ENCODE measurements at regions not wholly inside any gene's neighbourhood (a gene's known extent, or its start where the extent isn't known, plus 50 kb on each side); places are given as distances from the start of the nearest gene placed in this dataset.

DNA sequence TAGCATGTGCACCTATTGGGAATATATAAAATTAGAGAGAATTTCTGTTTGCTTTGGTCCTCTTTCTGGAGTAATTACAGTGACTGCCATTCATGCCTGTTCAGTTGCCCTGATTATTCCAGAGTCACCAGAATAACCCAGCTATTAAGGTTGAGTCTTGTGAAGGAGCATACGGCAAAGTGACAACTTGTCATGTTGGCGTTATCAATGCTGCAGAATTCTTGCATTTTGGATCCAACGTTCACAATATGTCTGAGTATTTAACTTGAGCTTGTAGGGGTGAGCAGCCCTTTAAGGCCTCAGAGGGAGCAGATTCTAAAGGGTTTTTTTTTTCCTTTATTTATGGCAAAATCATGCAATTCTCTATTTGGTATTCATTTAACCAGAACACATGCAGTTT is 419.4 kb upstream of the MGMT start:
- TF ChIP-seq, protein P1, sequence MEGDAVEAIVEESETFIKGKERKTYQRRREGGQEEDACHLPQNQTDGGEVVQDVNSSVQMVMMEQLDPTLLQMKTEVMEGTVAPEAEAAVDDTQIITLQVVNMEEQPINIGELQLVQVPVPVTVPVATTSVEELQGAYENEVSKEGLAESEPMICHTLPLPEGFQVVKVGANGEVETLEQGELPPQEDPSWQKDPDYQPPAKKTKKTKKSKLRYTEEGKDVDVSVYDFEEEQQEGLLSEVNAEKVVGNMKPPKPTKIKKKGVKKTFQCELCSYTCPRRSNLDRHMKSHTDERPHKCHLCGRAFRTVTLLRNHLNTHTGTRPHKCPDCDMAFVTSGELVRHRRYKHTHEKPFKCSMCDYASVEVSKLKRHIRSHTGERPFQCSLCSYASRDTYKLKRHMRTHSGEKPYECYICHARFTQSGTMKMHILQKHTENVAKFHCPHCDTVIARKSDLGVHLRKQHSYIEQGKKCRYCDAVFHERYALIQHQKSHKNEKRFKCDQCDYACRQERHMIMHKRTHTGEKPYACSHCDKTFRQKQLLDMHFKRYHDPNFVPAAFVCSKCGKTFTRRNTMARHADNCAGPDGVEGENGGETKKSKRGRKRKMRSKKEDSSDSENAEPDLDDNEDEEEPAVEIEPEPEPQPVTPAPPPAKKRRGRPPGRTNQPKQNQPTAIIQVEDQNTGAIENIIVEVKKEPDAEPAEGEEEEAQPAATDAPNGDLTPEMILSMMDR (IDR thresholded peaks at IDR 0.05; ENCODE audit: low read depth, low read length): no peak
- DNase-seq (ENCODE audit: low read depth, low spot score): no peak
- ChIA-PET CTCF (no interaction called here), POLR2A (no interaction called here)
- Histone ChIP-seq H3K27me3 (ENCODE audit: control insufficient read depth, insufficient read depth, low read length) (no peaks in the 10 kb centered on the region), H3K27ac (ENCODE audit: low read depth, low read length) (no peak overlapping the region), H3K9me3 (ENCODE audit: control insufficient read depth, insufficient read depth, low read length) (peaks cover 61% of the 10 kb centered on the region), H3K4me3 (ENCODE audit: low read depth, low read length) (no peak overlapping the region)

DNA sequence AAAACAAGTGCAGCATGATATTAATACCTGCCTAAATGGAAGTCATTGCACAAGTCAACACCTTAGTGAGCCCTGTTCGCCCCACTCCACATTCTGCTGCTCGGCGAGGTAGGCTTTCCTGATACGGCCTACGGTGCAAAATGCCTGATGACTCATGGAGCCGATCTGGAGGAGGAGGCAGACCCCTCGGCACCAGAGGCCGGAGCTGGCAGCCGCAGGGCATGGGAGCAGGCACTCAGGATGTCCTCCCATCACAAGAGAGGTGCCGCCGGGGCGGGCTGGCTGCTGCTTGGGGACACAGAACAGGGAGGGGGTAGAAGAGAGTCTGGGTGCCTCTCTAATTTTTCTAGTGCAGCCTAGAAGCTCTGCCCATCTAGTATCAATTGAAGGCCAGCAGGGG is 418.5 kb upstream of the MGMT start:
- ChIA-PET CTCF (no interaction called here), POLR2A (no interaction called here)
- Histone ChIP-seq H3K9me3 (ENCODE audit: control insufficient read depth, insufficient read depth, low read length) (peaks cover 56% of the 10 kb centered on the region), H3K27ac (ENCODE audit: low read depth, low read length) (no peak overlapping the region), H3K27me3 (ENCODE audit: control insufficient read depth, insufficient read depth, low read length) (no peaks in the 10 kb centered on the region), H3K4me3 (ENCODE audit: low read depth, low read length) (no peak overlapping the region)
- no peak for DNase-seq (ENCODE audit: low read depth, low spot score)
- TF ChIP-seq, protein P1 (IDR thresholded peaks at IDR 0.05; ENCODE audit: low read depth, low read length): no peak

DNA sequence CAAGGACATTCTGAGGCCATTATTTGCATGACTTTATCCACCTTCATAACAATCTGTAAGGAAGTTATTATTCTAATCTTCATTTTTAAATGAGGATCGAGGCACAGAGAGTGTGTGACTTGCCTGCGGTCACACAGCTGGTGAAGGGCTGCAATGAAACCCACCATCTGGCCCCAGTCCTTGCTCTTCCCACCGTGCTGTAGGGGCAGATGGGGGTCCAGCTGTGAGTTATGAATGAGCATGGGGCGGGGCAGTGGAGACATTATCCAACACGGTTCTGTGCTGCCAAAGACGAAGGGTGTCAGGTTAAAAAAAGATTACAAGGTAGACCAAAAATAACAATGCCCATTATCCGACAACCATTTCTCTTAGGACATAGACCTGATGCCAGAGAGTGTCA is 417.5 kb upstream of the MGMT start:
- no peak overlapping the region for H3K4me3 ChIP-seq (ENCODE audit: low read depth, low read length)
- DNase-seq (ENCODE audit: low read depth, low spot score): no peak
- ChIA-PET POLR2A (no interaction called here), CTCF (no interaction called here)
- H3K9me3 ChIP-seq (ENCODE audit: control insufficient read depth, insufficient read depth, low read length): peaks cover 63% of the 10 kb centered on the region
- TF ChIP-seq, protein P1 (IDR thresholded peaks at IDR 0.05; ENCODE audit: low read depth, low read length): no peak
- no peak overlapping the region for H3K27ac ChIP-seq (ENCODE audit: low read depth, low read length)
- no peaks in the 10 kb centered on the region for H3K27me3 ChIP-seq (ENCODE audit: control insufficient read depth, insufficient read depth, low read length)

DNA sequence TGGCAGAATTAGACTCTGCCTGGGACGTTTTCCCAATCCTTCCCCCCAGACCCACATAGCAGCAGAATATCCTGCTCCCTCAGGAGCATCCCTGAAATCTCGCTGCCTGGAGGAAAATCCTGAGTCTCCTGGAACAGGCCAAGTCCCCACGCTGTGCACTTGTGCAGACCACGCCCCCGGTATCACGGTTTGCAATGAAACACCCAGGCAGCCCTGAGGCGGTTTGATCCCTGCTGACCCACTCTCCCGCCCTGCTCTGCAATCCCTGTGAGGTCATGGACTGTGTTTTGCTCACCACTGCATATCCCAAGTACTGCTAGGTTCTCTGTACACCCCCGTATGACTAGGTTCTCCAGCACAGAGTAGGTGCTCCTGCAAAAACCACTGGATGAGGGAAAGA is 411.8 kb upstream of the MGMT start:
- H3K4me3 ChIP-seq (ENCODE audit: low read depth, low read length): no peak overlapping the region
- no peak overlapping the region for H3K27ac ChIP-seq (ENCODE audit: low read depth, low read length)
- H3K9me3 ChIP-seq (ENCODE audit: control insufficient read depth, insufficient read depth, low read length): peaks cover 67% of the 10 kb centered on the region
- POLR2A ChIA-PET: no interaction called here
- TF ChIP-seq, protein P1 (IDR thresholded peaks at IDR 0.05; ENCODE audit: low read depth, low read length): no peak
- CTCF ChIA-PET: no interaction called here
- H3K27me3 ChIP-seq (ENCODE audit: control insufficient read depth, insufficient read depth, low read length): no peaks in the 10 kb centered on the region
- DNase-seq (ENCODE audit: low read depth, low spot score): no peak

DNA sequence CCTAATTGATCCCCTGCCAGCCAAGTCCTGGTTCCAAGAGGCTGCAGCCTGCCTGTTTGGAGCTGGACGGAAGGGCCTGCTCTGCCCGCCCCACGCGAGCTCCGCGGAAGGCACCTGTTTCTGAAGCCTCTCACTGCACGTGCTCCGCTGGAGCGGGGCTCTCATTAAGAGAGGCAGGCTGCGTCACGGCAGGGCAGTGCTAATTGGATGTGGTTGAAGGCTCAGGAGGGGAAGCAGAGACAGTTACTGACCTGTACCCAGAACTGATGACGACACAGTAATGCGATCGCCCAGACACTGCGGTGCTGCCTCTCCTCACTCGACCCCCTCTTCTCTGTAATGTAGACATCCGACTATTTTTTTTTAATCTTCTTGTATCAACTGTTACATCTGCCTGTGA is 411.1 kb upstream of the MGMT start:
- H3K27ac ChIP-seq (ENCODE audit: low read depth, low read length): no peak overlapping the region
- ChIA-PET CTCF (no interaction called here), POLR2A (no interaction called here)
- TF ChIP-seq, protein P1 (IDR thresholded peaks at IDR 0.05; ENCODE audit: low read depth, low read length): no peak
- H3K4me3 ChIP-seq (ENCODE audit: low read depth, low read length): no peak overlapping the region
- H3K9me3 ChIP-seq (ENCODE audit: control insufficient read depth, insufficient read depth, low read length): peaks cover 62% of the 10 kb centered on the region
- H3K27me3 ChIP-seq (ENCODE audit: control insufficient read depth, insufficient read depth, low read length): no peaks in the 10 kb centered on the region
- DNase-seq (ENCODE audit: low read depth, low spot score): no peak
